ENCODE measurements at regions not wholly inside any gene's neighbourhood (a gene's known extent, or its start where the extent isn't known, plus 50 kb on each side); places are given as distances from the start of the nearest gene placed in this dataset.
"Not testable (repeated sequence)": the region's sequence is repeated elsewhere in the genome, so short reads cannot be mapped to it uniquely, and the experiment has no call there.

- H3K36me3 ChIP-seq (ENCODE audit: control insufficient read depth in 2 of 3, insufficient read depth in 3 of 3, low read length in 3 of 3); intact Hi-C loops (cut with DNase I); H3K9me3 ChIP-seq (ENCODE audit: control insufficient read depth in 2 of 3, insufficient read depth in 1 of 3, low read length in 3 of 3); H3K27me3 ChIP-seq (ENCODE audit: control insufficient read depth, insufficient read depth, low read length); H3K4me3 ChIP-seq (ENCODE audit: low read length in 3 of 3); DNase-seq; H3K9ac ChIP-seq (ENCODE audit: low read length in 3 of 3); FAIRE-seq; H3K27ac ChIP-seq (ENCODE audit: low read depth in 2 of 2, low read length in 2 of 2); H3K4me1 ChIP-seq (ENCODE audit: control insufficient read depth in 2 of 3, insufficient read depth in 2 of 3, low read depth in 1 of 3, low read length in 3 of 3): not testable (repeated sequence)
Measured at GRCh38 chr4:121616449-121616848, 80.3 kb downstream of the ANXA5 start.

GRCh38 chr4:121614101-121614500, 82.7 kb downstream of the ANXA5 start:
- Histone ChIP-seq H3K4me1 (ENCODE audit: control insufficient read depth in 2 of 3, insufficient read depth in 2 of 3, low read depth in 1 of 3, low read length in 3 of 3) (no peaks in the 10 kb centered on the region), H3K27ac (ENCODE audit: low read depth in 2 of 2, low read length in 2 of 2) (no peak overlapping the region), H3K4me3 (ENCODE audit: low read length in 3 of 3) (no peak overlapping the region), H3K9ac (ENCODE audit: low read length in 3 of 3) (no peak overlapping the region), H3K27me3 (ENCODE audit: control insufficient read depth, insufficient read depth, low read length) (no peaks in the 10 kb centered on the region), H3K9me3 (ENCODE audit: control insufficient read depth in 2 of 3, insufficient read depth in 1 of 3, low read length in 3 of 3) (no peaks in the 10 kb centered on the region), H3K36me3 (ENCODE audit: control insufficient read depth in 2 of 3, insufficient read depth in 3 of 3, low read length in 3 of 3) (no peaks in the 10 kb centered on the region)
- FAIRE-seq (no peak), DNase-seq (no peak)
- TF ChIP-seq CTCF (IDR thresholded peaks at IDR 0.05; ENCODE audit: borderline replicate concordance, extremely low read depth, insufficient read depth): no peak
- intact Hi-C loops (cut with DNase I): no loop called here

GRCh38 chr4:121599049-121599448, 97.7 kb downstream of the ANXA5 start:
- intact Hi-C loops (cut with DNase I): no loop called here
- no peak for FAIRE-seq
- H3K4me1 ChIP-seq (ENCODE audit: control insufficient read depth in 2 of 3, insufficient read depth in 2 of 3, low read depth in 1 of 3, low read length in 3 of 3): no peaks in the 10 kb centered on the region
- H3K9ac ChIP-seq (ENCODE audit: low read length in 3 of 3): no peak overlapping the region
- no peaks in the 10 kb centered on the region for H3K36me3 ChIP-seq (ENCODE audit: control insufficient read depth in 2 of 3, insufficient read depth in 3 of 3, low read length in 3 of 3)
- no peak for DNase-seq
- no peaks in the 10 kb centered on the region for H3K9me3 ChIP-seq (ENCODE audit: control insufficient read depth in 2 of 3, insufficient read depth in 1 of 3, low read length in 3 of 3)
- no peak overlapping the region for H3K27ac ChIP-seq (ENCODE audit: low read depth in 2 of 2, low read length in 2 of 2)
- no peak for TF ChIP-seq CTCF (IDR thresholded peaks at IDR 0.05; ENCODE audit: borderline replicate concordance, extremely low read depth, insufficient read depth)
- H3K27me3 ChIP-seq (ENCODE audit: control insufficient read depth, insufficient read depth, low read length): no peaks in the 10 kb centered on the region
- H3K4me3 ChIP-seq (ENCODE audit: low read length in 3 of 3): no peak overlapping the region

GRCh38 chr4:121597346-121597934, 99.3 kb downstream of the ANXA5 start:
- intact Hi-C loops (cut with DNase I): no loop called here
- Histone ChIP-seq H3K9ac (ENCODE audit: low read length in 3 of 3) (no peak overlapping the region), H3K4me3 (ENCODE audit: low read length in 3 of 3) (no peak overlapping the region), H3K9me3 (ENCODE audit: control insufficient read depth in 2 of 3, insufficient read depth in 1 of 3, low read length in 3 of 3) (no peaks in the 10 kb centered on the region), H3K27ac (ENCODE audit: low read depth in 2 of 2, low read length in 2 of 2) (no peak overlapping the region), H3K36me3 (ENCODE audit: control insufficient read depth in 2 of 3, insufficient read depth in 3 of 3, low read length in 3 of 3) (no peaks in the 10 kb centered on the region), H3K4me1 (ENCODE audit: control insufficient read depth in 2 of 3, insufficient read depth in 2 of 3, low read depth in 1 of 3, low read length in 3 of 3) (no peaks in the 10 kb centered on the region), H3K27me3 (ENCODE audit: control insufficient read depth, insufficient read depth, low read length) (no peaks in the 10 kb centered on the region)
- DNase-seq (no peak), FAIRE-seq (no peak)
- no peak for TF ChIP-seq CTCF (IDR thresholded peaks at IDR 0.05; ENCODE audit: borderline replicate concordance, extremely low read depth, insufficient read depth)

Measured in kidney (tissue), 13 donors.